Esophagus squamous epithelium (tissue), 4 donors: ENCODE measurements at regions not wholly inside any gene's neighbourhood (a gene's known extent, or its start where the extent isn't known, plus 50 kb on each side); places are given as distances from the start of the nearest gene placed in this dataset.

Experiments
- CTCF ChIP-seq, 6 experiments: fragments of 450-650 bp in 4 of 6; fragments of 200-600 bp in 2 of 6; sonication (generic) in 2 of 6; IDR thresholded peaks; one replicate each; pipeline ENCODE4 v1.5.1; 2016 to 2019; ENCODE audit warnings: antibody characterized with exemption in 6 of 6, mild to moderate bottlenecking in 4 of 6, moderate library complexity in 4 of 6
- POLR2A ChIP-seq, 4 donors: fragments of 450-650 bp; IDR thresholded peaks; one replicate each; pipeline ENCODE4 v1.6.1; 2017; ENCODE audit warnings: antibody characterized with exemption in 4 of 4, mild to moderate bottlenecking in 4 of 4, moderate library complexity in 3 of 4

- TF ChIP-seq POLR2A (IDR thresholded peaks at IDR 0.05): no peak
- TF ChIP-seq CTCF (IDR thresholded peaks at IDR 0.05): no peak
Measured at GRCh38 chr1:157311730-157312081, 173.5 kb upstream of the ETV3 start.
